ENCODE measurements at regions not wholly inside any gene's neighbourhood (a gene's known extent, or its start where the extent isn't known, plus 50 kb on each side); places are given as distances from the start of the nearest gene placed in this dataset.

GRCh38 chr14:35234012-35234805 lies 58.0 kb upstream of the PSMA6 start:
- ChIA-PET POLR2A (no interaction called here), CTCF (interaction anchor here (0.9 to 1.4 kb wide), 3 partner anchors 173 to 453 kb away, joined by 3 to 5 read pairs (median 3); no protein-coding TSS in a partner anchor)
- no peaks in the 10 kb centered on the region for H3K9me2 ChIP-seq
- no peak overlapping the region for H3K27ac ChIP-seq (ENCODE audit: low read depth in 2 of 2, low read length in 1 of 2)
- no peaks in the 10 kb centered on the region for H3F3A ChIP-seq (replicated peaks; ENCODE audit: insufficient read depth)
- no peak overlapping the region for H3K4me2 ChIP-seq
- H2AFZ ChIP-seq (ENCODE audit: low read depth) = no peak overlapping the region
- H3K9me3 ChIP-seq = no peaks in the 10 kb centered on the region
- H4K20me1 ChIP-seq (ENCODE audit: insufficient read depth) = no peaks in the 10 kb centered on the region
- no peak for DNase-seq
- peaks cover 7% of the 10 kb centered on the region; the same call in 1 of the 2 replicates for H3K79me2 ChIP-seq (ENCODE audit: insufficient read depth)
- H3K36me3 ChIP-seq (replicated peaks in 1 of 2; ENCODE audit: control insufficient read depth in 1 of 2, insufficient read depth in 2 of 2, low read length in 1 of 2) = no peaks in the 10 kb centered on the region
- no peaks in the 10 kb centered on the region for H3K27me3 ChIP-seq (ENCODE audit: insufficient read depth)
- H3K4me3 ChIP-seq (ENCODE audit: low read depth in 2 of 2, low read length in 1 of 2) = no peak overlapping the region
- H3K4me1 ChIP-seq (ENCODE audit: control insufficient read depth in 1 of 2, insufficient read depth in 2 of 2, low read depth in 1 of 2, low read length in 1 of 2) = no peaks in the 10 kb centered on the region
- WGBS (ENCODE audit: low lambda C conversion rate) = 82% methylated on average over 6 of the region's 6 CpGs
- TF ChIP-seq TEAD4 (IDR thresholded peaks at IDR 0.05; ENCODE audit: borderline replicate concordance, insufficient read depth) = no peak
- no peak for TF ChIP-seq RCOR1 (IDR thresholded peaks at IDR 0.05; ENCODE audit: low read length)
- no peak overlapping the region for H3K9ac ChIP-seq

- Histone ChIP-seq H2AFZ (ENCODE audit: low read depth) (no peak overlapping the region), H3K27ac (ENCODE audit: low read depth in 2 of 2, low read length in 1 of 2) (no peak overlapping the region), H3K9me2 (no peaks in the 10 kb centered on the region), H3K79me2 (ENCODE audit: insufficient read depth) (no peaks in the 10 kb centered on the region), H3K4me3 (ENCODE audit: low read depth in 2 of 2, low read length in 1 of 2) (no peak overlapping the region), H3K36me3 (replicated peaks in 1 of 2; ENCODE audit: control insufficient read depth in 1 of 2, insufficient read depth in 2 of 2, low read length in 1 of 2) (no peaks in the 10 kb centered on the region), H4K20me1 (ENCODE audit: insufficient read depth) (no peaks in the 10 kb centered on the region), H3K4me1 (ENCODE audit: control insufficient read depth in 1 of 2, insufficient read depth in 2 of 2, low read depth in 1 of 2, low read length in 1 of 2) (no peaks in the 10 kb centered on the region), H3K9ac (no peak overlapping the region), H3F3A (replicated peaks; ENCODE audit: insufficient read depth) (no peaks in the 10 kb centered on the region), H3K27me3 (ENCODE audit: insufficient read depth) (no peaks in the 10 kb centered on the region), H3K4me2 (no peak overlapping the region), H3K9me3 (no peaks in the 10 kb centered on the region)
- ChIA-PET CTCF (interaction anchor here (1.1 to 1.4 kb wide), 3 partner anchors 21 to 94 kb away, joined by 3 to 4 read pairs (median 4); no protein-coding TSS in a partner anchor), POLR2A (no interaction called here)
- 85% methylated on average over 3 of the region's 3 CpGs for WGBS (ENCODE audit: low lambda C conversion rate)
- no peak for DNase-seq
- TF ChIP-seq PBX3 (IDR thresholded peaks at IDR 0.05) = no peak
- no peak for TF ChIP-seq FOXM1 (IDR thresholded peaks at IDR 0.05; ENCODE audit: low read depth)
Measured at GRCh38 chr14:35235840-35236239, 56.3 kb upstream of the PSMA6 start.

- Histone ChIP-seq H3K9ac (no peak overlapping the region), H3K4me2 (no peak overlapping the region), H3K27me3 (ENCODE audit: insufficient read depth) (no peaks in the 10 kb centered on the region), H3K27ac (ENCODE audit: low read depth in 2 of 2, low read length in 1 of 2) (no peak overlapping the region), H3K9me3 (no peaks in the 10 kb centered on the region), H3K9me2 (no peaks in the 10 kb centered on the region), H3K79me2 (ENCODE audit: insufficient read depth) (no peaks in the 10 kb centered on the region), H3K4me3 (ENCODE audit: low read depth in 2 of 2, low read length in 1 of 2) (no peak overlapping the region), H4K20me1 (ENCODE audit: insufficient read depth) (no peaks in the 10 kb centered on the region), H3F3A (replicated peaks; ENCODE audit: insufficient read depth) (no peaks in the 10 kb centered on the region), H3K36me3 (replicated peaks in 1 of 2; ENCODE audit: control insufficient read depth in 1 of 2, insufficient read depth in 2 of 2, low read length in 1 of 2) (no peaks in the 10 kb centered on the region), H2AFZ (ENCODE audit: low read depth) (no peak overlapping the region), H3K4me1 (ENCODE audit: control insufficient read depth in 1 of 2, insufficient read depth in 2 of 2, low read depth in 1 of 2, low read length in 1 of 2) (no peaks in the 10 kb centered on the region)
- ChIA-PET POLR2A (no interaction called here), CTCF (no interaction called here)
- DNase-seq = no peak
- WGBS (ENCODE audit: low lambda C conversion rate) = 95% methylated on average over 2 of the region's 2 CpGs
- TF ChIP-seq FOSL2 (IDR thresholded peaks at IDR 0.05; ENCODE audit: borderline replicate concordance, low read depth) (no peak), RXRA (IDR thresholded peaks at IDR 0.05; ENCODE audit: borderline replicate concordance, low read depth) (no peak), CTCF (IDR thresholded peaks at IDR 0.05) (no peak), SMC3 (IDR thresholded peaks at IDR 0.05; ENCODE audit: low read depth, low read length) (no peak), JUND (IDR thresholded peaks at IDR 0.05) (no peak), TEAD4 (IDR thresholded peaks at IDR 0.05; ENCODE audit: borderline replicate concordance, insufficient read depth) (no peak), USF1 (IDR thresholded peaks at IDR 0.05; ENCODE audit: borderline replicate concordance, low read depth) (no peak), NRF1 (IDR thresholded peaks at IDR 0.05; ENCODE audit: low read depth, low read length) (no peak), REST (IDR thresholded peaks at IDR 0.05; ENCODE audit: low read depth, low read length) (no peak), SIN3A (IDR thresholded peaks at IDR 0.05; ENCODE audit: borderline replicate concordance, low read depth, low read length) (no peak), TAF1 (IDR thresholded peaks at IDR 0.05; ENCODE audit: borderline replicate concordance, low read depth, low read length) (no peak)
Measured at GRCh38 chr14:35236806-35237205, 55.4 kb upstream of the PSMA6 start.
